Middle frontal gyrus (tissue), 1 donor: ENCODE measurements at regions not wholly inside any gene's neighbourhood (a gene's known extent, or its start where the extent isn't known, plus 50 kb on each side); places are given as distances from the start of the nearest gene placed in this dataset.
"Not testable (repeated sequence)": the region's sequence is repeated elsewhere in the genome, so short reads cannot be mapped to it uniquely, and the experiment has no call there.

Experiments
- DNase-seq: peaks from one replicate; pipeline ENCODE4 v3.0.0-alpha.2; 2015; ENCODE audit warnings: low spot score; ENCODE audit errors: extremely low spot score

DNA sequence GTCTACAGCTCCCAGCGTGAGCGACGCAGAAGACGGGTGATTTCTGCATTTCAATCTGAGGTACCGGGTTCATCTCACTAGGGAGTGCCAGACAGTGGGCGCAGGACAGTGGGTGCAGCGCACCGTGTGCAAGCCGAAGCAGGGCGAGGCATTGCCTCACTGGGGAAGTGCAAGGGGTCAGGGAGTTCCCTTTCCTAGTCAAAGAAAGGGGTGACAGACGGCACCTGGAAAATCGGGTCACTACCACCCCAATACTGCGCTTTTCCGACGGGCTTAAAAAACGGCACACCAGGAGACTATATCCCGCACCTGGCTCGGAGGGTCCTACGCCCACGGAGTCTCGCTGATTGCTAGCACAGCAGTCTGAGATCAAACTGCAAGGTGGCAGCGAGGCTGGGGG lies 95.6 kb downstream of the GPX5 start:
- not testable (repeated sequence) for DNase-seq

DNA sequence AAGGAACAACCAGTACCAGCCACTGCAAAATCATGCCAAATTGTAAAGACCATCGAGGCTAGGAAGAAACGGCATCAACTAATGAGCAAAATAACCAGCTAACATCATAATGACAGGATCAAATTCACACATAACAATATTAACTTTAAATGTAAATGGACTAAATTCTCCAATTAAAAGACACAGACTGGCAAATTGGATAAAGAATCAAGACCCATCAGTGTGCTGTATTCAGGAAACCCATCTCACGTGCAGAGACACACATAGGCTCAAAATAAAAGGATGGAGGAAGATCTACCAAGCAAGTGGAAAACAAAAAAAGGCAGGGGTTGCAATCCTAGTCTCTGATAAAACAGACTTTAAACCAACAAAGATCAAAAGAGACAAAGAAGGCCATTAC lies 97.6 kb downstream of the GPX5 start:
- DNase-seq, result not testable (repeated sequence)

DNA sequence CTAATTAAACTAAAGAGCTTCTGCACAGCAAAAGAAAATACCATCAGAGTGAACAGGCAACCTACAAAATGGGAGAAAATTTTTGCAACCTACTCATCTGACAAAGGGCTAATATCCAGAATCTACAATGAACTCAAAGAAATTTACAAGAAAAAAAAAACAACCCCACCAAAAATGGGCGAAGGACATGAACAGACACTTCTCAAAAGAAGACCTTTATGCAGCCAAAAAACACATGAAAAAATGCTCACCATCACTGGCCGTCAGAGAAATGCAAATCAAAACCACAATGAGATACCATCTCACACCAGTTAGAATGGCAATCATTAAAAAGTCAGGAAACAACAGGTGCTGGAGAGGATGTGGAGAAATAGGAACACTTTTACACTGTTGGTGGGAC lies 100.7 kb downstream of the GPX5 start:
- not testable (repeated sequence) for DNase-seq

DNA sequence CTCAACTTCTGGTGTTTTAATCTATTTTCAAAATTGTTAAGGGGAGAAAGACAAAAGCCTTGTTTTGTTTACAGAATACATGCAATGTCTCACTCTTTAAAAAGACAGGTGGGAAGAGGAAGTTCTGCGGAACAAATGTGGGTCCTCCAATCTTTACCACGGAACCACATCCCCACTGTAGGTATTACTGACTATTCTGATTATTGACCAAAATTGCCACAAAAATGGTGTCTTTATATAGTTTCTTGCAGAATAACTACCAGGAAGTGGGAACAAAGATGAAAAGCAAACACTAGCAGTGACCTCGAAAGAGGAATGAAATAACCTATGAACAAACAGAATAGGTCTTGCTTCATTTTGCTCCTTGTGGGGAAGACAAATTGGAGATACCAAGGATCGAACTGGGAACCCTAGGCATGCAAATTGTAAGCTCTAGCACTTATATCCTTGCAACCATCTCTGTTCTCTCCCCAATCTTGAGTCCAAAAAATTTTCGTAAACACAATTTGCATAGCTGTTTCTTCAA lies 106.7 kb downstream of the GPX5 start:
- no peak for DNase-seq

DNA sequence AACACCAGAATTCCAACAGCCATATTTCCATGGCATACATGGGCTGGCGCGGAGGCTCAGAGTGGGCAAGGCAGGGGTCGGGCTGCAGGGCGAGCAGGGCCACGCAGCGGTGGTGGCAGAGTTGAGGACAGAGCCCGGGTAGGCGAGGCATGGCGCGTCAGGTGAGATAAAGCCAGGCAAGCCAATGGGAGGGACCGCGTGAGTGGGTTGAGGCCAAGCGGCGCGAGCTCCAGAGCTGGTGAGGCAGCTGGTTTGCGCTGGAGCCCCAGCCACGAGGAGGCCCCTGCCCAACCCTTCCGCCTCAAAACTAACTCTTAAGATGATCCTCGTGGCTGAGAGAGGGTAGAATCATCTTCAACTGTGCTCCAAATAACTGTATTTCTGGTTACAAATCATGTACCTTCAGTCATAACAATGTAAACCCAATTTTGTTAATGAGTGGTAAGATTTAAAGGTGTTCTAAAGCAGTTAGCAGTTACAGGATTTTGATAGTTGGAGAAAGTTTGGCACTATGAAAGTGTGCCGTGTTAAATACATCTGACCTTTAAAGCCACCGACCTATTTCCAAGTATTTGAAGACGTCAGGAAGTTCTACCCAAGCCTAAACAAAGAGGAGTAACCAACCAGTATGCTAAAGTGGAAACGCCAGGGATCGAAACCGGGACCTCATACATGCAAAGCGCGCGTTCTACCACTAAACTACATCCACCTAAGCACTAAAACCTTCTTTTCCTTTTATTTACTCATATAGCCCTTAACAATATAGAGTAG lies 107.9 kb downstream of the GPX5 start:
- DNase-seq, result no peak

DNA sequence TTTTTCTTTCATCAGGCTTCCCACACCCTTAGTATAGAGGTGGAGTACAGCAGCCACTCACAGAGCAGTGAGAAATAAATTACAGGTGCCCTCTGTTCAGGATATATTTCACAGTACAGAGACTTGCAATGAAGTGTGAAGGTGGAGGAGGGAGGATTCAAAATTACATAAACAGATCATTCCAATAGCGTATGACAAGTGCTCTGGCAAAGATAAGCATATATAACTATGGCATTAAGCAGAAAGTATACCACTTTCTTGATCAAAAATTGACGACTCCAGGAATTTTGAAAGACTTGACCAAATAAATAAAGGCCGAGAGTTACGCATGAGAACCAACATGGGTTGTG lies 108.7 kb downstream of the GPX5 start:
- no peak for DNase-seq

DNA sequence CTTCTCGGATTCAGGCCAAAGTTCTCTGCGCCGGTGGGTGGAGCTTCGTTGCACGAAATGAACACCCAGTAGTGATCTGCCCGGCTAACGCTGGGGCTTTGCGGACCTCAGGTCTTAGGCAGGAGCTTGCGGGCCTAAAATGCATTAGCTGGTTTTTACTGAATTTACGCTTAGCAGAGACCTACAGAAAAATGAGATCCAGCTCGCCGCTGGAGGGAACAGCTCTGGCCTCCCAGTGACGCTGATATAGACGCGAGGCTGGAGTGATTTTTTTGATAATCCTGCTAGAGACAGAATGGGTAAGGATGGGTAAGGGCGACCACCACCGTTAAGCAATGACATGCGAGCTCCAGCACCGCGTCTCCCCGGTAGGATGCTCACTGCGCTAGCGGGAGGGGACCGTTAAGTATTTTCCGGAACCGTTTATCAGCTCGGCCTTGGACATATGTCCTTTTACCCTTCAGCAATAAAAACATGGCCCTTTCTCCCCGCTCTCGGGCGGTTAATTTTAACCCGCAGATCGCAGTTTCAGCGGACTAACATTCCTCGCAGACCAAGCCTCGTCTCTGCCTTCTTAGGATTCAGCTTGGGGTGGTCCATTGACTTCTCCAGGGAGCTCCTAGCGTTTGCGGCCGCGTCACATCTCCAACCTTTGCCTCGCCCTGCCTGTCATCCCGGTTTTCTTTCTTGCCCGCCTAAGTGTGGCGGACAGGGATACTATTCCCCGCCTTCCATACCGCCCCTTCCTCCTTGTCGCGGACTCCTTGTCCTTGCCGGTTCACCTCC lies 109.3 kb downstream of the GPX5 start:
- DNase-seq, result peak; percentile 43

DNA sequence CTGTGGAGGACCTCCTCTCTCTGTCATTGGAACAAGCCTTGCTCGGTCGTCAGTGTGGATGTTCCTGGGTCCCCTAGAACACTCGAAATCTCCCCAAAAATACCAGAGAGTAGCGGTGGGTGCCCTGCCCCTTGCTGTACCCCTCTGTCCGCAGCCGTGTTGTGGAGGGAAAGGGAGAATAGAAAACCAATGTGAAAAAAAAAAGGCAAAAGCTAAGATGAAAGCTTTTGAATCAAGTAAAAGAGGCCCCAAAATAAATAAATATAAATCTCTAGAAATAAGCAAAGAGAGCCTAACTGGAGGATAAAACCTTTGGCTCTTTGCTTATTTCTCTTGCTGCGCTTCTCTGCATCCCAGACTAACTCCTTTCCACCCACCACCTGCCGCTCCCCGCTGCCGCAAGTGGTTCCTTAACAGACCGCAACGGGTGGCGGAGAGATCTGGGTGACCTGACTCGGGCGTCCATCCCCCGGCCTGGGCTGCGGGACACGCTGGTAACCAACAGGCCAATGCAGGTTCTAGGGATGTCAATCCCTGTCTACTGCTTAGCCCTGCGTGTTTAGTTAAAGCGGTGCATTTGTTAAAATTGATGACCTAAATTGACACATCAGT lies 110.0 kb downstream of the GPX5 start:
- no peak for DNase-seq

DNA sequence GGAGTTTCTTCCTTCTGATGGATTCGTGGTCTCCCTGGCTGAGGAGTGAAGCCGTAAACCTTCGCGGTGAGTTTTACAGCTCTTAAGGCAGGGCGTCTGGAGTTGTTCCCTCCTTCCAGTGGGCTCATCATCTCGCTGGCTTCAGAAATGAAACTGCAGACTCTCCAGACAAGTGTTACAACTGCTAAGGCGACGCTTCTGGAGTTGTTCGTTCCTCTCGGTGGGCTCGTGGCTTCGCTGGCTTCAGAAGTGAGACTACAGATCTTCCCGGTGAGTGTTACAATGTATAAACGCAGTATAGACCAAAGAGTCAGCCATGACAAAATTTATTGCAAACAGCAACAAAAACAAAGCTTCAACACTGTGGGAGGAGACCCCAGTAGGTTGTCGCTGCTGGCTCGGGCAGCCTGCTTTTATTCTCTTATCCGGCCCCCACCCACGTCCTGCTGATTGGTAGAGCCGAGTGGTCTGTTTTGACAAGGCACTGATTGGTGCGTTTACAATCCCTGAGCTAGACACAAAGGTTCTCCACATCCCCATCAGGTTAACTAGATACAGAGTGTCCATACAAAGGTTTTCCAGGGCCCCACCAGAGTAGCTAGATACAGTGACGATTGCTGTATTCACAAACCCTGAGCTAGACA lies 113.2 kb downstream of the GPX5 start:
- DNase-seq, result no peak

DNA sequence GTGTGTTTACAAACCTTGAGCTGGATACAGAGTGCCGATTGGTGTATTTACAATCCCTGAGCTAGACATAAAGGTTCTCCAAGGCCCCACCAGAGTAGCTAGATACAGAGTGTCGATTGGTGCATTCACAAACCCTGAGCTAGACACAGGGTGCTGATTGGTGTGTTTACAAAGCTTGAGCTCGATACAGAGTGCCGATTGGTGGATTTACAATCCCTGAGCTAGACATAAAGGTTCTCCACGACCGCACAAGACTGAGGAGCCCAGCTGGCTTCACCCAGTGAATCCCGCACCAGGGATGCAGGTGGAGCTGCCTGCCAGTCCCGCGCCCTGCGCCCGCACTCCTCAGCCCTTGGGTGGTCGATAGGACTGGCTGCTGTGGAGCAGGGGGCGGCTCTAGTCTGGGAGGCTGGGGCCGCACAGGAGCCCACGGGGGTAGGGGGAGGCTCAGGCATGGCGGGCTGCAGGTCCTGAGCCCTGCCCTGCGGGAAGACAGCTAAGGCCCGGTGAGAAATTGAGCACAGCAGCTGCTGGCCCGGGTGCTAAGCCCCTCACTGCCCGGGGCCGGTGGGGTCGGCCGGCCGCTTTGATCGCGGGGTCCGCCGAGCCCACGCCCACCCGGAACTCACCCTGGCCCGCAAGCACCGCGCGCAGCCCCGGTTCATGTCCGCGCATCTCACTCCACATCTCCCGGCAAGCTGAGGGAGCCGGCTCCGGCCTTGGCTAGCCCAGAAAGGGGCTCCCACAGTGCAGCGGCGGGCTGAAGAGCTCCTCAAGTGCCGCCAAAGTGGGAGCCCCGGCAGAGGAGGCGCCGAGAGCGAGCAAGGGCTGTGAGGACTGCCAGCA lies 114.0 kb downstream of the GPX5 start:
- not testable (repeated sequence) for DNase-seq

DNA sequence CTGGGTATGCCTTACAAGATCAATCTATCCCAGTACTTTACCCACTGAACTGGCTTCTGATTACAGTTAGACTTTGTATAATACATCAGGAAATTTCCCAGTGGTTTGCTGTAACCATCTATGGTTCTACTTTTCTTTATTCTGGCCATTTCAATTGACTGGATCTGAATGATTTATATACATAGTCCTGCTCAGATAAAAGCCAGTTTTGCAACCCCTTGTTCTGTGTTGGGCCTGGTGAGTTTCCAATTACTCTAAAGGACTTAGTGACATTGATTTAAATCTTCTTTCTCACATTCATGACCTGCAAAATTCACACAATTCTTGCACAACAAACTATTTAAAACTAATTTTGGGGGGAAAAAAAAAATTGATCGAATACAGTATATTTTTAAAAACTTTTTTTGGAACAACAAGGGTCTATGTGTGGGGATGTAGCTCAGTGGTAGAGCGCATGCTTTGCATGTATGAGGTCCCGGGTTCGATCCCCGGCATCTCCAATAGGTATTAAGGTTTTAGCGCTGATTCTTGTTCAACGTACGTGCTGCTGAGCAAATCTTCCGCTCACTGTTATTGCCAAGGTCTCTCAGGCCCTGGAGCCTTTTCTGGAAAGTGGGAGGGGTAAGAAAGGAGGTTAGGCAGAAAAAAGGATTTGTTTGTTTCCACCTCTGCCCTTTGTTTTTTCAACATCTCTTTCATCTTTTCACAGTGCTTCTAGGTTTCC lies 117.5 kb downstream of the GPX5 start:
- DNase-seq, result no peak

DNA sequence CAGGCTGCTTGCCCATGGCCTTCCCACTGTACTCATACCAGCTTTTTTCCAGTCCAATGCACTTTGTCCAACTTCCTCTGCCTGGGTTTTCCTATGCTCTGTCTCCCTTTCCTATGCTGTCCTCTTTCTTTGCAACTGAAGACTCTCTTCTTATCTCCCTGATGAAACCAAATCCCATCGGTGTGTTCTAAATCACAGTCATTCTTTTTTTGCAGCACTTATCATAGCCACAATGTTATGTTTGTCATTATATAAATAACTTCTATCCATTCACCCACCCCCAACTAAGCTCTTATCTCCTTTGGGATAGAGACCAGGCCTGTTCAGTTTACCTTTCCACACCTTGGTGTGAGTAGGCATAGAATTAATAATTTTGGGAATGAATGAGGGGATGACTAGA lies 121.0 kb downstream of the GPX5 start:
- no peak for DNase-seq

DNA sequence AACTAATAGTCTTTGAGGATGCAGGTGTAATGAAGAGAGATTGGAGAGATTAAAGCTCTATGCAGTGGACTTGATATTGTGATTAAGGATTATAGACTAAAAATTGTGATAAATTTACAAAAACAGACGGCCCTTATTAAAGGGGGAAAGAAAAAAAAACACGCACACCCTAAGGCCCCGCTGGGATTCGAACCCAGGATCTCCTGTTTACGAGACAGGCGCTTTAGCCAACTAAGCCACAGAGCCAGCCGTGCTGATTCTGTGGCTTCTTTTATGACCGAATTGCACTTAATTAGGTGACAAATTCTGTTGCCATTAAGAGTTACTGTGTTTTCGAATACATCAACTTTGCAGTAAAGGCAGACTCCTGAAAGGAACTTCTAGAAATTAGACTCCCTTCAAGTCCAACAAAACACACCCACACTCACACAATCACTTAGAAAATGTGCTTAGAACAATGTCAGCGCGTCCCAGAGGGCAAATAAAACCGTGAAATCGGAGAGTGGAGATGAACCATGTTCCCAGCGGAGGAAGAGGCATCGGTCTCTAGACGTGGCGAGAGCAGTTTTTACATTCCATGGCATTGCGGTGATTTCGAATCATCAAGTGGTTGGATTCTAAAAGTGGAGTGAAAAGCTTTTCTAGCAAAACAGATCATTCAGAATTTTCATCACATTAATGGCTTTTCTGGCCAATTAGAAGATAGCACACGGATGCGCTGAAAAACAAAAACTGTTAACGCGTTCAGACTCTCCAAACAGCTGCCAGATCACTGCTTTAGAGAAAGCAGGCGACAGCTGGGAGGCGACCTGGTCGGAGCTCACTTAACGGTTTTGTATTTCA lies 122.6 kb downstream of the GPX5 start:
- DNase-seq, result no peak

DNA sequence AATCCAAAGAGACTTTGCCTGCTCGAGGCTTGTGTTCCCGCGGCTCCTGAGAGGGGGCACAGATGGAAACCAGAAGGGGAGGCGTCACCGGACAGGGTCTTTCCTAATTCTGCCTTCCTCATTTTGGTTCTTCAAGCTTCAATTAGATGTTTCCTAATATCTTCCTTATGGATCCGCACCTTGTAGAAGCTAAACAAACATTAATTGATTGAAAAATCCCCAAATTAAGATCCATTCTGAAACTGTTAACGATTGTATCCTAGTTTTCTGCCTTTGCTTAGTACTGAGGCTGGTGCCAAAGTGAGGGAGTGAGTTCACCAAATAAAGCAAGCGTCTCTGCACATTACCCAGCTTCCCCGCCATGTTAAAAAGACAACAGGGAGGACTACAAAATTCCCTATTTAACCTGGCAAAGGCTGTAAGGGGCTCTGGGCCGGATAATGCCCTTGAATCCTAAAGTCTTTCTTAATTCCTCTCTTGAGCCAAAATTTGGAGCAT lies 123.2 kb downstream of the GPX5 start:
- DNase-seq, result no peak

DNA sequence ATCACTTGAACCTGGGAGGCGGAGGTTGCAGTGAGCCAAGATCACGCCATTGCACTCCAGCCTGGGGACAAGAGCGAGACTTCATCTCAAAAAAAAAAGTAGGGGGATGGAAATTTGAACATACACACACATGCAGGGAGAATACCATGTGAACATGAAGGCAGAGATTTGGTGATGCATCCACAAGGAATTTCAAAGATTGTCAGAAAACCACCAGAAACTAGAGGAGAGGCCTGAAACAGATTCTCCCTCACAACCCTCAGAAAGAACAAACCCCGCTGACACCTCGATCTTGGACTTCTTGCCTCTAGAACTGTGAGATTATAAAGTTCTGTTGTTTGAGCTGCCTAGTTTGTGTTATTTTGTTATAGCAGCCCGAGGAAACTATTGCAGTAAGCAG lies 125.5 kb downstream of the GPX5 start:
- DNase-seq, result no peak

DNA sequence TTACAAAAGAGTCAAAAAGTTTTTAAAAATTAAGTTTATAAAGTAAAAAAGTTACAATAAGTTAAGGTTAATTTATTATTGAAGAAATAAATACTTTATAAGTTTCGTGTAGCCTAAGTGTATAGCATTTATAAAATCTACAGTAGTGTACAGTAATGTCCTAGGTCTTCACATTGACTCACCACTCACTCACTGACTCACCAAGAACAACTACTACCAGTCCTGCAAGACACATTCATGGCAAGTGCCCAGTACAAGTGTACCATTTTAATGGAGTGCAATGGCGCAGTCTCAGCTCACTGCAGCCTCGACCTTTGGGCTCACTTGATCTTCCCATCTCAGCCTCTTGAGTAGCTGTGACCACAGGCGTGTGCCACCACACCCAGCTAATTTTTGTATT lies 128.2 kb downstream of the GPX5 start:
- DNase-seq, result no peak

DNA sequence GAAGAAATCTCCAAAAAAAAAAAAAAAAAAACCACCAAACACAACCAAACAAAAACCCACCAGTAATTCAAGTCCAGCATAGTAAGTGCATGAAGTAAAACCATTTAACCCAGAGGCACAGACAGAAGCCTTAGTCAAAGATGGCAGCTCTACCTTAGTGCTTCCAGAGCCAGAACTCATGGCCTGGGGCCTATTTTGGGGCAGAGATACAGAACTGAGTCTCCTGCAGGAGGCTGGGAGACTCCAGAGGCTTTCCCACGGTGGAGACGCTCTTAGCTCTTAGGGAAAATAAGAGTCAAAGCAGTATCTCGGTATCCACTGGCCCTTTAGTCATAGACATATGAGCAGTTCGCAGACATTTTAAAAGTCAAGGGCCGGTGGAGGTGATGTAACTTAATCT lies 129.5 kb downstream of the GPX5 start:
- DNase-seq, result no peak

DNA sequence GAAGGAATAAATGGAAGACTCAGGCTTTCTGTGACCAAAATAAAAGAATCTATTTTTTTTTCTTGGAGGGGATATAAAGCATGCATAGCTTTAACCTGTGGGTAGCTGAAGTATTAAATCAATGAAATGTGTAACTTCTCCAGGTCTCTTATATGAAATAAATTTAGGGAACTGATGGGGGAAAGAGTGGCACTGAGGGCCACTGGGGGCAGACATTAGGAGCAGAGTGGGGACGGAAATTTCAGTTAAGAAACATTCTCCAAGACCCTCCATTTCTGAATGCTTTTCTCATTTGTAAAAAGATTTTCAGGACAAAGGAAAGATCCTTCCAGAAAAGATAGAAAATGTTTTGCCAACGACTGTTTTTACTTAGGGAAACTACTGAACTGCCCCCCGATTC lies 131.0 kb downstream of the GPX5 start:
- no peak for DNase-seq

DNA sequence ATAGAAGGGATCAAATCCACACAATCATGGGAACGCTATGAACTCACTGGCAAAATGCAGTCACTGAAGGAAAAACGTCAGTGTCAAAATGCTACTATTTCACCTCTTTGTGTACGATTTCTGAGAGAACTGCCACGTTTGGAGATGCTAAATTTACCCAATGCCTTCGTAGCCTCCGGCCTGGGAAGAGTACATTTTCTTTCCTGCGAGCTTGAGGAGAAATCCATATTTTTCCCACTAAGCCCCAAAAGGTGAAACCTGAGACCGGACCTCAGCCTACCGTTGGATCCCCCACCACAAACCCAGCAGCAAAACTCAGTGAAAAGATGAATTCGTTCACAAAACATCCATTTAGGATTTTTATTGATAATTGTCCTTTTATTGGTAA lies 131.7 kb downstream of the GPX5 start:
- no peak for DNase-seq
